SKM-1 (cell line): ENCODE measurements at regions not wholly inside any gene's neighbourhood (a gene's known extent, or its start where the extent isn't known, plus 50 kb on each side); places are given as distances from the start of the nearest gene placed in this dataset.
A peak's percentile ranks its signal among the peaks of the same experiment; 100 is the strongest.
"Not testable (repeated sequence)": the region's sequence is repeated elsewhere in the genome, so short reads cannot be mapped to it uniquely, and the experiment has no call there.

Experiments
- DNase-seq: peaks from one replicate; lab custom pipeline; 2025; ENCODE audit not compliant: unreplicated experiment; lab: John Stamatoyannopoulos, UW

DNA sequence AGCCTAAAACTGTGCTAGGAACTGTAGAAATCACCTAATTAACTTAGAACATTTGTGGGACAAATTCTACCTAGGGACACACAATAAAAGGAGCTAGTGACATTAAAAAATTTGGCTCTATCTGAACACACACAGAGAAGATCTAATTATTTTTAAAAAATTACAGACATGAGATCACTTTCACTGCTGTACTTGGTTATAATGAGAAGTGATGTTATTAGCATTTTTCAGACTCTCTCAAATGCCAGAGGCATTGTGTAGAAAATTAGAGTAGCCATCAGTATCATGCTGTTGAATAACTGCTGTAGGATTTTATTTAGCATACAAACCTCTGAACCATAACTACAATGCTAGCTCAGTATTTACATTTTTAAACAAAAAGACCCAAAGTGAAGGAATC is 109.1 kb upstream of the ANK2 start:
- no peak for DNase-seq

DNA sequence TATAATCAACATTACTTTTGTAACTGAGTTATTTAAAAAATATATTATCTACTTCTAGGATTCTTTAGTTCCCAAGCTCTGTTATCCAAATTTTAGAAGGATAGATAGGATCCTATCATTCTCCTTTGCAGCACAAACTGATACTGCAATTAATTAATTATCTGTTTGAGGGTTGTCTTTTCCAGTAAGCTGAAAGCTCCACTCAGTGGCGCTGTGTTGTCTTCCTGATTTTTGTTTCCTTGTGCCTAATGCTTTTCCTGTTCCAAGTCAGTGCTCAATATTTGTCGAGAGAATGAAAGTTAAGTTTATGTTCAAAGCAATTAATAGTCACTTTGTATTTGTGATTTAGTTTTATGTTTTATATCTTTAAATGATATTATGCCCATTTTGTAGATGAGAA is 107.4 kb upstream of the ANK2 start:
- no peak for DNase-seq

DNA sequence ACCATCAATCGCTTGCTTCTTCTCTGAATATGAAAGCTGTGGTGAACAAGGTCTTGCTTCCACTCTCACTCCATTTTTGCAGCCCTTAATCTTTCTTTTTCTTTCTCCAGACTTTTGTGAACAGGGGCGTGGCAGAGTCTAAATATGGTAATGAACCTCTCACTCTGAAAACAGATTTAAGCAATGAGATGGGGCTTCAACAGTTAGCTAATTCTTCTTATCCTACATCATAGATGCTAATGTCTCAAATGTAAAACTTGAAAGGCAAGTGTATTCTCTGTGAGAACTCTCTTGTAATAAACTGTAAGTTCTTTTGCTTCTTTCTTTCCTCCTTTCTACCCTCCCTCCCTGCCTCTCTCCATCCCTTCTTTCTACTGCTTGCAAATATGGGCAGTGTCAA is 106.5 kb upstream of the ANK2 start:
- no peak for DNase-seq

DNA sequence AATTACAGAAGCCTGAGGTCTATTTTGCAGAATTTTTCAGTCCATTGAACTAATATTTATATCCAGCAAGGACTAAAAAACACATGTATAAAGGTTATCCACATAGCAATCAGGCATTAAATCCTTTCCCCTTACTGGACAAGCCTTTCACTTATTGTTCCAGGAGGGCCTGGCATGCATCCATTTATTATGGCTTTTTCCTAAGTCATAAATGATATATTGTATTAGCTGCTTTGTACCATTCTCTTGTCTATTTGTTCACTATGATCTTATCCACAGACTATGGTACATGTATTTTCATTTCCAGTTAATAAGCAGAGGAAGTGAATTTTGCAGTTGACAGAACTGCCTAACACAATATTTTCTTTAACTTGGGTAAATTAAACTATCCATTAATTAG is 105.4 kb upstream of the ANK2 start:
- no peak for DNase-seq

DNA sequence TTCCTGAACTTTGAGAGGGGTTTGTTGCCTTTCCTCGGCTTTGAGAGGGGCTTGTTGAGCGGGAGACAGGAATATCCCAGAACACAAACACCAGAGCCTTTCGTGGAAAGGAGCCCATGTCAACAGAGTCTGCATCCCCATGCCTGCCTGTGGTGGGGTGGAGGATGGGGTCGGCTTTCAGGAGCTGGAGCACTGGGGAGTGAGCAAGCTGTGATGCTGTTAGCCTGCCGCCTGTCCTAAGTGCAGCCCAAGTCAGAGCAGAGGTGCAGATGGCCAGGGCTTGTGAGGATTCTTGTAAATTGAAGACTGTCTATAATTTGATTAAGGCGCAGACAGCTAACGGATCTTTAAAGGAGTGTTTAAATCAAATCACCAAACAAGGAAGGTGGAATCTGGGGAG is 103.3 kb upstream of the ANK2 start:
- no peak for DNase-seq

GRCh38 chr4:112947616-112948015 is 101.8 kb upstream of the ANK2 start:
- DNase-seq, result no peak

DNA sequence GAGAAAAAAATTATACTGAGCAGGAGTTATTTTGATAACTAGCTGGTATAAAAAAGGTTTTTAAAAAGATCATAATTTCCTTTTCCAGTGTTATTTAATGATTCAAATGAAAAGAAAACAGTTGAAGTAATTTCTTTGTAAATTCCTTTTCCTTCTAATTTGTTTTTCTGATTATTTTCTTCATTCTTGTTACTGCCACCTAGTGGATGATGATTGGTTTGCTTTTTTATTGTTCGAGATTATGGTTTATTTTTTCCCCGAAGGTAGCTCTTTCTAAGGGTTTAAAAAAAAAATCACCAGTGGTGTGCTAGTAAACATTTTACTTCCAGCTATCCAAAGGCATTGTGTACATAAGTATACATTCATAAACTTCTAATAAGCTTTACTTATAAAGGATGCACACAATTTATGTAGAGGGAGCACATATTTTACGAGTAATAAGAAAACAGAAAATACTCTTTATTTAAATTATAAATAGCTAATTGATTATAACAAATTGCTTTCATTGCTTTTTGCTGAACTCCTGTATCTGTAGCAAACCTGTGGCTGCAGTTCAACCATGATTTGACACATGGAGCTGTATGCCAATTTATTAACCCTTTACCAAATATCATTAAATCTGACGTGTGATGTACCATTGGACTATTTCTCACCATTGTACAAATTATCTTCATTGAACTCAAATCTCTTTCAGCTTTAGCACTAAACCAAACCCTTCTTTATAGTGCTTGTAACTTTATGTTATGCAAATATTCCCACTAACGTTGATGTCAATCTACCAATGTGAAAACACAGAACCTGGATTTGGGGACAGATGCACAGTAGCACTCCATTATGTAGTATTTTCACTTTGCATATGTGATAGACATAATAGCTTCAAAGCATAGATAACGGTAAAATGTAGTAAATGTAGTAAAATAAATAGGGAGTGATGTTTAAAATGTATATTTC is 97.8 kb upstream of the ANK2 start:
- DNase-seq, result peak; percentile 23

GRCh38 chr4:112952313-112952700 is 97.1 kb upstream of the ANK2 start:
- DNase-seq, result no peak

GRCh38 chr4:112953262-112953661 is 96.2 kb upstream of the ANK2 start:
- no peak for DNase-seq

DNA sequence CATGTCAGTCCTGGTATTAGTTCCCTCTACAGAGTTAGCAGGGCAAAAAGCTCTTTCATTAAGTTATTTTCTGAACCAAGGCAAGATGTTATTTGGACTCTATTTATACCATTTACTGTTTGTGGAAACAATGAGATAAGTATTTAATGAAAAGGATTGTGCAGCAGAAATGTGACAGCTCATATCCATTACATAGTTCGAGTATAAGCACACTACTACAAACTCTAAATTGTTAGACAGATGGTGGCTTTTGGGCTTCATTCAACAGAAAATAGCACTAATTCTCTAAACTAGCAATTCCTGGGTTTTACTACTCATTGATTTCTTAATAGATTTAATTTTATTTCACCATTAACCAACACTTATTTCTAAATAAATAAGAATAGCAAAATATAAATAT is 95.2 kb upstream of the ANK2 start:
- no peak for DNase-seq

- no peak for DNase-seq
Observed at GRCh38 chr4:112956484-112956896, 93.0 kb upstream of the ANK2 start.

GRCh38 chr4:112957764-112958163 is 91.7 kb upstream of the ANK2 start:
- not testable (repeated sequence) for DNase-seq

DNA sequence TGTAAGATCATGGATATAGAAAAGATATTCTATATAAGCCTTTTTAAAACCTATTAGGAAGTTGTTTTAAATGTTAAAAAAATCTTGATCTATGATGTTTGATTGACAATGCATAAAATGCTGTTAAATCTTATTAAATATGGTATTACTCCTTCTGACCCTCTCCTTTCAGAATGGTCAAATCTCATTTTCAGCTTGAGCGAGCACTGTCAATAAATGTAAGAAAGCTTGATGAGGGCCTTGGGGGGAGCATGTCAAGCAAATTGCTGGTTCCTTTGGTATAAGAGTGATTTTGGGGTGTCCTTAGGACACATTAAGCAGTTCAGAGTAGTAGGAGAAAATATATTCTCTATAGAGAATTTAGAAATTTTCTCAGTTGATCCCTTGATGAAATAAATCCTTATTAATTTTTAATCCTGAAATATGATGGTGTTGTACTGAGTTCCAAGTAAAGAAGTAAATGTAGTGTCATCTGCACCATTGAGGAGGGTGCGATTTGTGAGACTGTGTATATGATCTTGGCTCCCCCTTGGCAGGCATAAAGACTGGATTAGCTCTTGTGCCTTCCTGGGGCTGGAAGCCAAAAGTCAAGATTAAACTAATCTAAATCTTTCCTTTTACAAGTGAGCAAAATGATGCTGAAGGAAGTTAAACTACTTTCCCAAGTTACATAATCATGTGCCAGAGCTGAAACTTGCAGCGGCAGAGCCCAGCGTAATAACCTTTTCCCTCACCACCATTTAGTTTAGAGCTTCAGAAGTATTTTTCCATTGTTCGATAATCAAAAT is 82.6 kb upstream of the ANK2 start:
- DNase-seq, result no peak

DNA sequence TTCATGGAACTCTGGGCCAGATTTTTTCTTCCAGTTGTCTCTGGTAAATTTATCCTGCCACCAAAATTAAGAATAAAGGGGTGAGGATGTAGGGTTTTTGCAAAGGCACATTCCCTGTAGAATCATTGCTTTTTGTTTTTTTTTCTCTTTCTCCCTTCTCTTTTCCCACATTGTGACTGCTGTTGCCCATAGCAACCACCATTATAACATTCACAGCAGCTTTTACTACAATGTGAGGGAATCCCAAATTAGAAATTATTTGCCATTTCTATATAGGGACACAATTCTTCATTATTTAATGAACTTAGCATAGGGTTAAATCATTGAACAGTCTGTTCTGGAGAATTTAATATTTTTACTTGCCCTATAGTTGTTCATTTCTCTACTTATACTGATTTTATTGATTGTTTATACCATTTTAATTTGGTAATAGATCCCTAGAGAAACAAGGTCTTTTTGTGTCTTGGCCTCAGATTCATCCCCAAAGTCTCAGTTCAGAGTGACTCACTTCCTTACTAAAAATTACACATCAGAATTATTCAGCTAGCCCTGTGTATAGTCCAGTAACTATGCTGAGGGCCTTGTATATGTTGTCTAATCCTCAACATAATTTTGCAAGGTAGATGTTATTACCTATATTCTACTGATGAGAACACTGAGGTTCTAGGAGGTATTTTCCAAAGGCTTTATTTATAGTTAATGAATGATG is 80.8 kb upstream of the ANK2 start:
- DNase-seq, result no peak

GRCh38 chr4:112970903-112971302 is 78.5 kb upstream of the ANK2 start:
- no peak for DNase-seq

- DNase-seq, result no peak
Observed at GRCh38 chr4:112973750-112974251, 75.7 kb upstream of the ANK2 start.

GRCh38 chr4:112975567-112976355 is 73.7 kb upstream of the ANK2 start:
- DNase-seq, result no peak

- DNase-seq, result no peak
Observed at GRCh38 chr4:112978691-112979472, 70.6 kb upstream of the ANK2 start.

GRCh38 chr4:112979881-112980421 is 69.5 kb upstream of the ANK2 start:
- DNase-seq, result no peak
